WI38 (cell line): ENCODE measurements at regions not wholly inside any gene's neighbourhood (a gene's known extent, or its start where the extent isn't known, plus 50 kb on each side); places are given as distances from the start of the nearest gene placed in this dataset.

Experiments used
- H3K4me3 ChIP-seq: 2 replicates; pipeline ENCODE4 v1.5.1; 2011; ENCODE audit warnings: low read depth, mild to moderate bottlenecking, control low read depth, low read length
- CTCF ChIP-seq: IDR thresholded peaks from 2 replicates; pipeline ENCODE4 v1.5.1; 2012; ENCODE audit warnings: low read depth, mild to moderate bottlenecking, control low read depth, low read length

GRCh38 chr16:85289760-85290625 lies 177.7 kb upstream of the CIBAR2 start:
- H3K4me3 ChIP-seq = no peak overlapping the region
- TF ChIP-seq CTCF = no peak

GRCh38 chr16:85290626-85291301 lies 178.5 kb upstream of the CIBAR2 start:
- H3K4me3 ChIP-seq = no peak overlapping the region
- no peak for TF ChIP-seq CTCF

- TF ChIP-seq CTCF = no peak
- no peak overlapping the region for H3K4me3 ChIP-seq
Measured at GRCh38 chr16:85291302-85292148, 179.3 kb upstream of the CIBAR2 start.

GRCh38 chr16:85293458-85293857 lies 181.2 kb upstream of the CIBAR2 start:
- H3K4me3 ChIP-seq = no peak overlapping the region
- no peak for TF ChIP-seq CTCF

GRCh38 chr16:85293904-85294642 lies 181.8 kb upstream of the CIBAR2 start:
- H3K4me3 ChIP-seq = no peak overlapping the region
- TF ChIP-seq CTCF = no peak

- TF ChIP-seq CTCF = no peak
- no peak overlapping the region for H3K4me3 ChIP-seq
Measured at GRCh38 chr16:85294810-85295508, 182.7 kb upstream of the CIBAR2 start.
